ENCODE measurements at regions not wholly inside any gene's neighbourhood (a gene's known extent, or its start where the extent isn't known, plus 50 kb on each side); places are given as distances from the start of the nearest gene placed in this dataset.

DNA sequence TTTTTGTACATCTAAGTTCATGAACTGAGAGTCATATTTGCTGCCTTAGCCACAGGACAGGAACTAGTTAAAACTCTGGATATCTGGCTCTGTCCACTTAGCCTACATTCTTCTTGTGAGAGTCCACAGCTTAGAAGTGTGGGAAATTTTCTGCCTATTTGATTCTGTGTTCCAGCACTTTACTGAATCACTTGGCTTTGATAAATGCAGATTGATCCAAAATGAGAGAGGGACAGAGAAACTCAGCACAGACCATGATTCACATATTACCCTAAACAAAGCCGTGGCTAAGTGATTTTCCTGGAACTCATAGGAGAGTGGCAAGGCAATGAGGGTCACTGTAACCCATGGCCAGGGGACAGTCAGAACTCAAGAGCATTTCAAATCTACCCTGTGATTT is 87.5 kb upstream of the CADPS start:
- TF ChIP-seq, protein P1, sequence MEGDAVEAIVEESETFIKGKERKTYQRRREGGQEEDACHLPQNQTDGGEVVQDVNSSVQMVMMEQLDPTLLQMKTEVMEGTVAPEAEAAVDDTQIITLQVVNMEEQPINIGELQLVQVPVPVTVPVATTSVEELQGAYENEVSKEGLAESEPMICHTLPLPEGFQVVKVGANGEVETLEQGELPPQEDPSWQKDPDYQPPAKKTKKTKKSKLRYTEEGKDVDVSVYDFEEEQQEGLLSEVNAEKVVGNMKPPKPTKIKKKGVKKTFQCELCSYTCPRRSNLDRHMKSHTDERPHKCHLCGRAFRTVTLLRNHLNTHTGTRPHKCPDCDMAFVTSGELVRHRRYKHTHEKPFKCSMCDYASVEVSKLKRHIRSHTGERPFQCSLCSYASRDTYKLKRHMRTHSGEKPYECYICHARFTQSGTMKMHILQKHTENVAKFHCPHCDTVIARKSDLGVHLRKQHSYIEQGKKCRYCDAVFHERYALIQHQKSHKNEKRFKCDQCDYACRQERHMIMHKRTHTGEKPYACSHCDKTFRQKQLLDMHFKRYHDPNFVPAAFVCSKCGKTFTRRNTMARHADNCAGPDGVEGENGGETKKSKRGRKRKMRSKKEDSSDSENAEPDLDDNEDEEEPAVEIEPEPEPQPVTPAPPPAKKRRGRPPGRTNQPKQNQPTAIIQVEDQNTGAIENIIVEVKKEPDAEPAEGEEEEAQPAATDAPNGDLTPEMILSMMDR (IDR thresholded peaks at IDR 0.05) = no peak
- TF ChIP-seq POLR2A (IDR thresholded peaks at IDR 0.05) = no peak
